ENCODE measurements at regions not wholly inside any gene's neighbourhood (a gene's known extent, or its start where the extent isn't known, plus 50 kb on each side); places are given as distances from the start of the nearest gene placed in this dataset.

- no peak for DNase-seq
Observed at GRCh38 chr1:42033629-42034028, 114.9 kb upstream of the HIVEP3 start.

DNA sequence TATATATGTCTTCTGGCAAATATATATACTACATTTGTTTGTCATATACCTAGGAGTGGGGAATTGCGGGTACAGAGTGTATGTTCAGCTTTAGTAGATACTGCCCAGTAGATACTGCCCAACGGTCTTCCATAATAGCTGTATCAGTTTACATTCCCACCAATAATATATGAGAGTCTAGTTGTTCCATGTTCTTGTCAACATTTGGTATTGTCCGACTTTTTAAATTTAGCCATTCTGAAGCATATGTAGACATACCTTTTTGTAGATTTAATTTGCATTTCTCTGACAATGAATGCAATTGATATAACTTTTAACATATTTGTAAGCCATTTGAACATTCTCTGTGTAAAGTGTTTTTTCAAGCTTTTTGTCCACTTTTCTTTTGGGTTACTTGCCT lies 99.0 kb upstream of the HIVEP3 start:
- no peak for DNase-seq

DNA sequence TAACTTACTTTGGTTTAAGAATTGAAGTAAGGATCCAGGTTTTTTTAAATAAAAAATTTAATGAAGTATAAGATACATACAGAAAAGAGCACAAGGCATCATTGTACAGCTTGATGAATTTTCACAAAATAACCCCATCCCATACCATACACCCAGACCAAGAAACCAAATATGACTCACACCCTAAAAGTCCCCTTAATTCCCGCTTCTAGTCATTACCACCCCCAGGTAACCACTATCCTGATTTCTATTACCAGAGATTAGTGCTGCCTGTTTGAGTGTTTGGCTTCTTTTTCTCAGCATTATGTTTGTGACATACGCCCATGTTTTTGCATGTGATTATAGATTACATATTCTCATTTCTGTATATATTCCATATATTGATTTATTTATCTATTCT lies 98.5 kb upstream of the HIVEP3 start:
- DNase-seq, result peak in 1 of 2 donors; percentile 9

GRCh38 chr1:42014823-42015222 lies 96.1 kb upstream of the HIVEP3 start:
- no peak for DNase-seq

- DNase-seq, result no peak
Observed at GRCh38 chr1:42013881-42014470, 95.3 kb upstream of the HIVEP3 start.

DNA sequence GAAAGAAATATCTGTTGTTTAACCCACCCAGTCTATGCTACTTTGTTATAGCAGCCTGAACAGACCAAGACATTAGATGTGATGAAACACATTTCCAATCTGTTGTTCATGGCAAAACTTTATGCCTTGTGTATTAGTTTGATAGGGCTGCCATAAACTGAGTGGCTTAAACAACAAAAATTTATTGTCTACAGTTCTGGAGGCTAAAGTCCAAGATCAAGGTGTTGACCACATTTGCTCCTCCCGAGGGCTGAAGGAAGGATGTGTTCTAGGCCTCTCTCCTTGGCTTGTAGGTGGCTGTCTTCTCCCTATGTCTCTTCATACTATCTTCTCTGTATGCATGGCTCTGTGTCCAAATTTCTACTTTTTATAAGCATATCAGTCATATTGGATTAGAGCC lies 94.1 kb upstream of the HIVEP3 start:
- no peak for DNase-seq

DNA sequence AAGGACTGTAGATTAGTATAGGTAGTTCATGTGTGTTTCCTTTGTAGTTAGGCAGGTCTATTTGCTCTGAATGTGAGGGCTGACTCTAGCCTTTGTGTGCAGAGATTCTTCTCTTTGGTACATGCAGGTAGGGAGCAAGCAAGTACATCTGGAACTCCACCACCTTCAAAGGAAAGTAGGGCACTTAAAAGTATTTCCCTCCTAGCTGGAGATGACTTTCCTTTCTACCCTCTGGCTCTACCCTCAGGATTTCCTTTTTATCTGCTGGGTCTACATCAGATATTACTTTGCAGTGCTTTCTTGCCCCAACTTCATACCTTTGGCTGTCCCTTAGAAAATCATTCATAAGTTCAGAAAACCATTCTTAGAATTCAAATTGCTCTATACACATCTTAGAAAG lies 91.7 kb upstream of the HIVEP3 start:
- no peak for DNase-seq

DNA sequence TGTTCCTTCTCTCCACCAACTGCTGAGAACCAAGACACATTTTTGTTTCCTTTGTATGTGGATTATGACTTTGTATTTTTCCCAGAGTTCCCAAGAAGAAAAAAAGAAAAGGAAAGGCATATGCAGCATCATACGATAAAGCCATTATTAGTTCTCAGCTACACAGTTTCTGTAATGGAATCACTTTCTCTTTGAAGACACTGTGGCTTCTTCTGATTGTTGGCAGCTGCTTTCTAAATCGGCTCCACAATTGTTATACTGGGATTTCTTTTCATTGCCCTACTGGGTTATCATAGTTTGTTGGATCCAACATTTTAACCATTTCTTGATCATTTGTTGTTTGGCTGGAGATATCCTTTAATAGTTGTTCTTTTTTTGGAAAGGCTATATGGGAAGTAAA lies 89.5 kb upstream of the HIVEP3 start:
- DNase-seq, result no peak

DNA sequence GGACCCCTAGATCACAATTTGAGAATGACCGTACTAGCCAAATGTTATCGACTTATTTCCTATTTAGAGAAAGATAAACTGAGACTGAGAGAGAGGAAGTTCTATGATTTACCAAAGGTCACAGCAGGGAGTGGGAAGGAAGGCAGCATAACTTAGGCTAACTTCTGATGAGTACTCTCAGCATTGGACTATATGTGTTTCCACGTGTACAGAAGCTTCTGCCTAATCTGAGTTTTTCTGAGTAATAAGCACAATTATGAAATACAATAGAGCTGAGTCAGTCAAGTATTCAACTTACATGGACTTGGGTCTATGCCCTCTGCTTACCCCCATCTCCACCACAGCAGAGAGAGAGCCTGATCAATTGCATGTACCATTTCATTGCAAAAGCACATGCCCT lies 88.1 kb upstream of the HIVEP3 start:
- peak; percentile 37 to 50 for DNase-seq

DNA sequence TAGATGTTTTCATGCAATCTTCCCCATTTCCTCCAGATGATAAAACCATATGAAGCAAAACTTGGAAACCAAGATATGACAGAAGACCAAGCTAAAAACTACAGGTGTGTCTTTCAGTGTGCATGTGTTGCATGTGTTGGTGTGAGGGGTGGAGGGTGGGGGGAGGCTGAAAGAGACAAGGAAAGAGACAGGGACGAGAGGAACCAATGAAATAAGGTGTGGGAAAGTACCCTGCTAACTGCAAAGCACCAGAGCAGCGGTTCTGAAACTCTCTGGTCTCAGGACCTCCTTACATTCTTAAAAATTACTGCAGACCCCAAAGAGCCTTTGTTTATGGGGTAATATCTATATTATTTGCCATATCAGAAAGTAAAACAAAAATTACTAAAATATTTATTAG lies 87.4 kb upstream of the HIVEP3 start:
- no peak for DNase-seq

GRCh38 chr1:42005530-42005929 lies 86.8 kb upstream of the HIVEP3 start:
- DNase-seq, result no peak

GRCh38 chr1:42004860-42005259 lies 86.1 kb upstream of the HIVEP3 start:
- DNase-seq, result no peak

DNA sequence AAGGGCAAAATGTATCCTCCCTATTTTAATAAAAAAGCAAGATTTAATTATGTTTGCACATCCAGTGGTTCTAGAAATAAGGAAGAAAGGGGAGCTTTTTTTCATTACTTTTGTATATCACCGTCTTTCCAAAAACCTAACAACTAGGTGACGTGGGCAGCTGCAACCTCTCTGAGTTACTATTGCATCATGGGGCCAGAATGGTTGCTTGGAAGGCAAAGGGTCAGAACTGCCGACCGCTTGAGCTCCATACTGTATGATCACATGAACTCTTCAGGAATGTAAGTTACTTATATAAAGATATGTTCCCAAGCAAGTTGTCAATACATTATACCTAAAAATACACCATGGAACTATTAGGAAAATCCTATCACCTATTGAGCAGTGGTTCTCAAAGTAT lies 85.6 kb upstream of the HIVEP3 start:
- DNase-seq, result no peak

- DNase-seq, result no peak
Observed at GRCh38 chr1:42003433-42003832, 84.7 kb upstream of the HIVEP3 start.

- no peak for DNase-seq
Observed at GRCh38 chr1:42002220-42002619, 83.5 kb upstream of the HIVEP3 start.

DNA sequence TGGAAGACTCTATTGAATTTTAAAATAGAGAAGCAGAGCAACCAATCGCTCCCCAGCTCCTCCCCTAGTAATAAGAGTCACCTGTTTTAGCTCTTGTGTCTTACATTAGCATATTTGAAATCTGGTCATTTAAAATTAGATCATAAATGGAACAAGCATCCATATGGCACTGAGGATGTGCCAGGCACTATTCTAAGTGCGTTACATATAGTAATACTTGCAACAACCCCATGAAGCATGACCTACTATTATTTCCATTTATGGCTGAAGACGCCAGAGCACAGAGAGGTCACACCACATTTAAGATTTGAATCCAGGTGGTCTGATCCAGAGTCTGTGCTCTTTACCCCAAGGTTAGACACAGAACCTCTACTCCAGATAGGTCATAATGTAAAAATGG lies 82.0 kb upstream of the HIVEP3 start:
- DNase-seq, result no peak

DNA sequence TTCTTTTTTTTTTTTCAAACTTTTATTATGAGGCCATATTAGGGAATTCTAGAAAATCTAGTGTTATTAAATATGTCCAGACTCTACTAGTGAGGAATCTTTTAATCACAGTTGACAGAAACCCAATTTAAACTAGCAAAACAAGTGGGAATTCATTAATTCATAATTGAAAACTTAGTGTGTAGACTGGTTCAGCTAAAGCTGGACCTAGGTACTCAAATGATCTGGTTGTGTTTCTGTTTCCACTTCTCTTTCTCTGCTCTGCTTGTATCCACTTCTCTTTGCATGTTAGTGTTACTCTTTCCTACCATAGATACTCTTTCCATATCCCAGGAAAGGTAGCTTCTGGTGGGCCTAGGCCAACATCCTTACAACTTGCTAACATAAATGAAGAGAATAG lies 81.2 kb upstream of the HIVEP3 start:
- no peak for DNase-seq

GRCh38 chr1:41998250-41998649 lies 79.5 kb upstream of the HIVEP3 start:
- DNase-seq, result no peak

DNA sequence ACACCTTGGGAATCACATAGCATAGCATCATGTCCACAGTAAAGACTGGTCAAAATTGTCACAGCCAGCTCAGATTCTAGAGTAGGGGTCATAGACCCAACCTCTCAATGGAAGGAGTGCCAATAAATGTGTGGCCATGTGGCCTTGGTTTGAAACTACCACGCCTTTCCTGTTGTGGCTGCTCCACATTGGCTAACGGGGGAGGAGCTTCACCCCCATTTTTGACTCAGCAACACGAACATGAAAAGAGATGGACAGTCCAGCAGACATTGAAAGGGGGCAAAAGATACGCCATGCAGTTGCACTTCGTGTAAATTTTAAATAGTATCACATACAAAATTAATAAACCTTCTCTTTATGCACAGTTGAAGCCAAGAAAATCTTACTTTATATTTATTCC lies 78.4 kb upstream of the HIVEP3 start:
- DNase-seq, result no peak

- DNase-seq, result no peak
Observed at GRCh38 chr1:41995441-41996130, 76.9 kb upstream of the HIVEP3 start.

DNA sequence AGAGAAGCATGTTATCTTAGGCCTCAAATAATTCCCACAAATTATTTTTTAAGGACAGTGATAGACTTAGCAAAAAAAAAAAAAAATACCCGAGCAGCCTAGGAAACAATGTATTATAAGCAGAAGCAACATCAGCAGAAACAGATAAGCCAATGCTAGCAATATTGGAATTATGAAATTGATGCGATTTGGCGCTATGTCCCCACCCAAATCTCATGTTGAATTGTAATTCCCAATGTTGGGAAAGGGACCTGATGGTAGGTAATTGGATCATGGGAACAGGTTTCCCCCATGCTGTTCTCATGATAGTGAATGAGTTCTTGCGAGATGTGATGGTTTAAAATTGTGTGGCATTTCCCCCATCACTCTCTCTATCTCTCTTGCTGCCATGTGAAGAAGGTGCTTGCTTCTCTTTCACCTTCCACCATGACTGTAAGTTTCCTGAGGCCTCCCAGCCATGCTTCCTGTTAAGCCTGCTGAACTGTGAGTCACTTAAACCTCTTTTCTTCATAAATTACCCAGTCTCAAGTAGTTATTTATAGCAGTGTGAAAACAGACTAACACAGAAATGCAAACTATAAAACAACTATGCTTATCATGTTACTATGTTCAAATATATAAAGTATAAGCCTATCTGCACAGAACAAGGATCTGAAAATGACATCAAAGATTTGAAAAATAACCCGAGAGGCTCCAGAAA lies 75.6 kb upstream of the HIVEP3 start:
- no peak for DNase-seq

DNA sequence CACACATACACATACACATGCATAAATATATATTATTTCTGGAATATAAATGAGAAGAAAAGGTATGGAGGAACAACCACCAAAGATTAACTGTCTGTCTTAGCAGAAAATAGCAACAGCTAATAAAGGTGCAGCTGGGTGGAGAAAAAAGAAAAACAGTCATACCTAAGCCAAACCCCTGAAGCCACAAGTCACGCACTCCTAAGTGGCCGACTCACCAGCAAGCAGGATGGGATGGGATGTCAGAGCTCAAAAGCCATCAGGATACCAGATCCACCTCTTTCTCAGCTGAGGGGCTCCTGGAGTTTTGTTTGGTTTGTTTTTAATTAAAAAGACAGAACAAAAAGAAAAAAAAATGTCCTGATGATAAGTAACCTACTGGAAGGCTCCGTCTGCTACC lies 64.7 kb upstream of the HIVEP3 start:
- DNase-seq, result no peak

- no peak for DNase-seq
Observed at GRCh38 chr1:41981796-41982195, 63.1 kb upstream of the HIVEP3 start.

DNA sequence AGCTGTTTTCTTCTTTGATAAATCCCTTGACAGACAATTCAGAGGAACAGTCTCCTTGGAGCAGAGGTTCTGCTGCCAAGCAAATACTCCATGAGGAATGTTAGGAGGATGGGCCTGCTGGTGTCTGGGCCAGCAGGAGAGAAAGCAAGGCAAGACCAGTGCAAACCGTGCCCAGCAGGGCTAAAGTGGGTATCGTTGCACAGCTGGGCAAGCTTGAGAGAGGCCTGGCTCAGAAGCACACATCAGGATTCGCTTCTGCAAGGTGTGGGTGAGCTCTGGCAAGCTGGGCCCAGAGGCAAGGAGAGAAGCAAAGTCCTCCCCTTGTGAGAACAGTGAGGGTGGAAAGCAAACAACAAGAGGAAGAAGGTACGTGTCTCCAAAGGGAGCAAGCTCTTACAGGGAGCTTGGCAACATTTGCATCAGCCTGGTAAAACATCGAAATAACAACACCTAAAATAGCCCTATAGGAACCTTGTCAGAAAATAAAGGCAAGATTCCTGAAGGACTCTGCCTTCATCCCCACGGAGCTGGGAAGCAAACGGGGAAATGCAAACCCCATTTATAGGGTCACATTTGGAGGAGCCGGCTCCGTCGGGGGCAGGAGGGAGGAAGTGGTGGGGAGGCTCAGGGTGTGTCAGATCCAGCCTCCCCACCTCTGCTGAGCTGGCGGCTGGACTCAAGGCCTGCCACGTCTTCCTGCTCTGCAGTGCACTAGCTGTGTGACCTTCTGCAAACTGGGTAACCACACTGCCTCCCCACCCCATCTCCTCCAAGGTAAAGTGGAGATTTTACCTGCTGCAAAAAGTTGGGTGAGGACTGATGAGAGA lies 62.3 kb upstream of the HIVEP3 start:
- no peak for DNase-seq
